CD4-positive, alpha-beta T cell treated with Interleukin-10 for 1 hour (primary cell): ENCODE measurements at regions not wholly inside any gene's neighbourhood (a gene's known extent, or its start where the extent isn't known, plus 50 kb on each side); places are given as distances from the start of the nearest gene placed in this dataset.
A peak's percentile ranks its signal among the peaks of the same experiment; 100 is the strongest.

Experiments
- DNase-seq: peaks from one replicate; pipeline ENCODE4 v3.0.0-alpha.2; 2020

GRCh38 chr7:54810401-54810800 is 51.4 kb upstream of the SEC61G start:
- no peak for DNase-seq

GRCh38 chr7:54811041-54811845 is 52.2 kb upstream of the SEC61G start:
- DNase-seq, result no peak

GRCh38 chr7:54811846-54812254 is 52.8 kb upstream of the SEC61G start:
- DNase-seq, result no peak

- DNase-seq, result no peak
Observed at GRCh38 chr7:54812756-54813322, 53.8 kb upstream of the SEC61G start.

GRCh38 chr7:54813398-54813797 is 54.4 kb upstream of the SEC61G start:
- no peak for DNase-seq

- no peak for DNase-seq
Observed at GRCh38 chr7:54814401-54814800, 55.4 kb upstream of the SEC61G start.

GRCh38 chr7:54817152-54817551 is 58.1 kb upstream of the SEC61G start:
- DNase-seq, result no peak

- peak; percentile 3 for DNase-seq
Observed at GRCh38 chr7:54823776-54824175, 64.8 kb upstream of the SEC61G start.

GRCh38 chr7:54824655-54825054 is 65.6 kb upstream of the SEC61G start:
- no peak for DNase-seq

- no peak for DNase-seq
Observed at GRCh38 chr7:54825368-54825767, 66.4 kb upstream of the SEC61G start.

GRCh38 chr7:54827734-54828133 is 68.7 kb upstream of the SEC61G start:
- no peak for DNase-seq

- DNase-seq, result no peak
Observed at GRCh38 chr7:54831046-54831643, 72.1 kb upstream of the SEC61G start.

- no peak for DNase-seq
Observed at GRCh38 chr7:54831644-54832095, 72.7 kb upstream of the SEC61G start.

- no peak for DNase-seq
Observed at GRCh38 chr7:54833001-54833467, 74.0 kb upstream of the SEC61G start.

GRCh38 chr7:54837168-54837567 is 78.2 kb upstream of the SEC61G start:
- no peak for DNase-seq

GRCh38 chr7:54837761-54838160 is 78.8 kb upstream of the SEC61G start:
- no peak for DNase-seq

- no peak for DNase-seq
Observed at GRCh38 chr7:54838175-54838910, 79.3 kb upstream of the SEC61G start.

GRCh38 chr7:54839575-54840213 is 80.7 kb upstream of the SEC61G start:
- DNase-seq, result no peak

- no peak for DNase-seq
Observed at GRCh38 chr7:54841772-54842697, 83.0 kb upstream of the SEC61G start.

GRCh38 chr7:54843841-54844355 is 84.9 kb upstream of the SEC61G start:
- no peak for DNase-seq

- no peak for DNase-seq
Observed at GRCh38 chr7:54846273-54846672, 87.3 kb upstream of the SEC61G start.
